HUES6 (cell line): ENCODE measurements at regions not wholly inside any gene's neighbourhood (a gene's known extent, or its start where the extent isn't known, plus 50 kb on each side); places are given as distances from the start of the nearest gene placed in this dataset.

Source experiments
- H3K27ac ChIP-seq: 2 replicates; pipeline ENCODE4 v1.7.0; 2013; ENCODE audit warnings: low read depth, mild to moderate bottlenecking, low read length, inconsistent platforms
- H3K27me3 ChIP-seq: 2 replicates; pipeline ENCODE4 v1.6.1; 2013; ENCODE audit warnings: low read length; ENCODE audit not compliant: control insufficient read depth, insufficient read depth
- H3K36me3 ChIP-seq: 2 replicates; pipeline ENCODE4 v1.6.1; 2013; ENCODE audit warnings: low read length; ENCODE audit not compliant: control insufficient read depth, insufficient read depth
- H3K4me1 ChIP-seq: 2 replicates; pipeline ENCODE4 v1.6.1; 2013; ENCODE audit warnings: low read length; ENCODE audit not compliant: control insufficient read depth, insufficient read depth
- H3K4me3 ChIP-seq: 2 replicates; pipeline ENCODE4 v1.5.1; 2013; ENCODE audit warnings: low read depth, low read length
- H3K9ac ChIP-seq: one replicate; pipeline ENCODE4 v1.6.1; 2013; ENCODE audit warnings: mild to moderate bottlenecking, low read length
- H3K9me3 ChIP-seq: 2 replicates; pipeline ENCODE4 v1.6.1; 2013; ENCODE audit warnings: low read depth, low read length; ENCODE audit not compliant: control insufficient read depth, insufficient read depth

GRCh38 chr18:75839041-75839440 lies 411.5 kb upstream of the SMIM21 start:
- Histone ChIP-seq H3K27ac (no peak overlapping the region), H3K36me3 (no peaks in the 10 kb centered on the region), H3K4me1 (no peaks in the 10 kb centered on the region), H3K9me3 (no peaks in the 10 kb centered on the region), H3K27me3 (no peaks in the 10 kb centered on the region), H3K9ac (no peak overlapping the region), H3K4me3 (no peak overlapping the region)

DNA sequence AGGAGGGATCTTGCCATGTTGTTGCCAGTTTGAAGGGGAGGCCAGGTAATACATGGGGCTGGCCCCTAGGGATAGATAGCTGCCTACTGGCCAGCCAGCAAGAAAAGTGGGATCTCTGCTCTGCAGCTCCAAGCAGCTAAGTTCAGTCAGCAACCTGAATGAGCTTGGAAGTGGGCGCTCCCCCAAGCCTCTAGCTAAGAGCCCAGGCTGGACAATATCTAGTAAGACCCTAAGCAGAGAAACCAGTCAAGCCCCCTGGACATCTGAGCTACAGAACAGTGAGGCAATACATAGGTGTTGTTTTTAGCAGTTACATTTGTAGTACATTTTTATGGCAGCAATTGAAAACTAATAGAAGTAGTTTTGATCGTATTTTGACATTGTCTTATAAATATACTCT lies 409.8 kb upstream of the SMIM21 start:
- no peaks in the 10 kb centered on the region for H3K4me1 ChIP-seq
- H3K4me3 ChIP-seq: no peak overlapping the region
- no peaks in the 10 kb centered on the region for H3K27me3 ChIP-seq

GRCh38 chr18:75836516-75836915 lies 409.0 kb upstream of the SMIM21 start:
- Histone ChIP-seq H3K9ac (no peak overlapping the region), H3K27me3 (no peaks in the 10 kb centered on the region), H3K4me3 (no peak overlapping the region), H3K4me1 (no peaks in the 10 kb centered on the region), H3K9me3 (peaks cover 5% of the 10 kb centered on the region), H3K36me3 (no peaks in the 10 kb centered on the region), H3K27ac (no peak overlapping the region)

More for the DNA sequence above, 409.8 kb upstream of the SMIM21 start:
- no peak overlapping the region for H3K9ac ChIP-seq
- no peaks in the 10 kb centered on the region for H3K36me3 ChIP-seq
- no peak overlapping the region for H3K27ac ChIP-seq
- peaks cover 5% of the 10 kb centered on the region for H3K9me3 ChIP-seq

DNA sequence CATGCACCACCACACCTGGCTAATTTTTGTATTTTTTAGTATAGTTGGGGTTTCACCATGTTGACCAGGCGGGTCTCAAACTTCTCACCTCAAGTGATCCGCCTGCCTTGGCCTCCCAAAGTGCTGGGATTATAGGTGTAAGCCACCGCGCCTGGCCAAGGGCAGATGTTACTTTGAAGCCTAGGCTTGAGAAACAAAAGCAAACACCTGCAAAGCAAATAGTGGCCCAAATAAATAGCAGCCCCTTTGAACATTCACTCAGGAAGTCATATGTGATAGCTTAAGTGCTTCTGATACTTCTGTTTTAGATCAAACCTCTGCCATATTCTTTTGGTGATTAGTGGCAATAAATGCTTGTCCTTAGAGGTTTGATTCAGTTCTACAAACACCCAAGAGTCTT lies 404.5 kb upstream of the SMIM21 start:
- Histone ChIP-seq H3K4me3 (no peak overlapping the region), H3K9me3 (peaks cover 5% of the 10 kb centered on the region), H3K36me3 (no peaks in the 10 kb centered on the region), H3K9ac (no peak overlapping the region), H3K27ac (no peak overlapping the region), H3K4me1 (peaks cover 11% of the 10 kb centered on the region), H3K27me3 (no peaks in the 10 kb centered on the region)

DNA sequence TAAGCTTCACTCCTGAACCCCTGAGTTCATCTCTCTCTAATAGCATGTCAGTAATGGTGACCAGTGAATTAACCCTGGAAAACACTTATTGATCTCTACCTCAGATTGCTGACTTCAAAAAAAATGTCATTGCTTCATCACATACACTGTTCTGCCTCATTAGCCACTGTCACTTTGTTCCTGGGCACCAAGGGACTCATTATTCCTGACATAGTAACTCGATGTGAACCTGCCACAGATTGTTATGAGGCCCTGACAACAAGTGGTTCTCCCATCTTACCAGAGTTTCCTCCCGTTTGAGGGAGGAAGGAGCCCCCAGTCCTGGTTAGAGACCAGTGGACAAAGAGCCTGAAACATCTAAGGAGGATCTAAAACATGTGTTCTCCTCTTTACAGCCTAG lies 403.3 kb upstream of the SMIM21 start:
- peaks cover 11% of the 10 kb centered on the region for H3K4me1 ChIP-seq

DNA sequence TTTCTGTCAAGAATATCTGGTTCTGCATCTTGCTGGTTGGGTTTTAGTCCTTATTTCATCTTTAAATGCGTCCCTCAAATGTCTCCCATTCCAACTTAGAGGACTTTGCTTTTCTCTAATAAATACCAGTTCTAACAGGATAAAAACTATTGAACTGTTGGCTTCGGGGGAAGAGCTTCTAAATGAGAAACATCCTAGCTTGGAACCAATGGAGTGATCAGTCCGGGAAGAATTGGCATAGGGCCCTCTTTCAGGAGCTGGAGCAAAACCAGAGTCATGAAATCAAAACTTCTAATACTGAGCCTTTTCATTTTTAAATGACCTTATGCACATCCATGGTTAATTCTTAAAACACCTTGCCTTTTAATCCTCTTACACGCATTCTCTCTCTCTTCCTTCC lies 401.6 kb upstream of the SMIM21 start:
- H3K9me3 ChIP-seq: peaks cover 5% of the 10 kb centered on the region
- no peak overlapping the region for H3K9ac ChIP-seq
- peaks cover 11% of the 10 kb centered on the region for H3K4me1 ChIP-seq
- H3K27ac ChIP-seq: no peak overlapping the region
- no peaks in the 10 kb centered on the region for H3K36me3 ChIP-seq
- H3K27me3 ChIP-seq: no peaks in the 10 kb centered on the region
- H3K4me3 ChIP-seq: no peak overlapping the region

More for the DNA sequence above, 403.3 kb upstream of the SMIM21 start:
- Histone ChIP-seq H3K9ac (no peak overlapping the region), H3K36me3 (no peaks in the 10 kb centered on the region), H3K9me3 (peaks cover 5% of the 10 kb centered on the region), H3K27me3 (no peaks in the 10 kb centered on the region), H3K27ac (no peak overlapping the region), H3K4me3 (no peak overlapping the region)

GRCh38 chr18:75828379-75828778 lies 400.9 kb upstream of the SMIM21 start:
- no peak overlapping the region for H3K27ac ChIP-seq
- H3K36me3 ChIP-seq: no peaks in the 10 kb centered on the region
- peaks cover 11% of the 10 kb centered on the region for H3K4me1 ChIP-seq
- H3K4me3 ChIP-seq: no peak overlapping the region
- no peak overlapping the region for H3K9ac ChIP-seq
- peaks cover 5% of the 10 kb centered on the region for H3K9me3 ChIP-seq
- no peaks in the 10 kb centered on the region for H3K27me3 ChIP-seq

- H3K27me3 ChIP-seq: no peaks in the 10 kb centered on the region
- no peak overlapping the region for H3K4me3 ChIP-seq
- peaks cover 11% of the 10 kb centered on the region for H3K4me1 ChIP-seq
- H3K36me3 ChIP-seq: no peaks in the 10 kb centered on the region
- no peaks in the 10 kb centered on the region for H3K9me3 ChIP-seq
- H3K27ac ChIP-seq: no peak overlapping the region
- H3K9ac ChIP-seq: no peak overlapping the region
Measured at GRCh38 chr18:75827751-75828287, 400.3 kb upstream of the SMIM21 start.

DNA sequence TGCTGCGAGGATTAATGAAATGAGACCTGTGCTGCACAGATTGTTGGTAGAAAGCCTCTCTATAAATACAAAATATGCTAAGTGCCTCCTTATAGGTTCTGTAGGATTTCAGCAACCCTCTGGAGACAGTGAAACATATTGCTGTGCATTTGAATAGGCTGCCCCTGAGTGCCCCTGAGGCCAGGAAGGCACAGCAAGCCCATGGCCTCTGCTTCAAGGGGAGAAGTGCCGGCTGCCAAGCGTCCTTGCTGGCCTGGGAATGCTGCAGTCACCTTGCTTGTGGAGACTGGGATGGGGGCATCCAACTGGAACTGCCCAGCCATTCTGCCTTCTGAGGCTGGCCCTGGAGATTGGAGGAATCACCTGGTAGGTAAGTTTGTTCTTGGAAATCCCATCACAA lies 397.2 kb upstream of the SMIM21 start:
- no peaks in the 10 kb centered on the region for H3K36me3 ChIP-seq
- H3K27me3 ChIP-seq: no peaks in the 10 kb centered on the region
- H3K27ac ChIP-seq: no peak overlapping the region
- H3K4me1 ChIP-seq: peaks cover 11% of the 10 kb centered on the region
- no peak overlapping the region for H3K9ac ChIP-seq
- H3K9me3 ChIP-seq: no peaks in the 10 kb centered on the region
- no peak overlapping the region for H3K4me3 ChIP-seq

DNA sequence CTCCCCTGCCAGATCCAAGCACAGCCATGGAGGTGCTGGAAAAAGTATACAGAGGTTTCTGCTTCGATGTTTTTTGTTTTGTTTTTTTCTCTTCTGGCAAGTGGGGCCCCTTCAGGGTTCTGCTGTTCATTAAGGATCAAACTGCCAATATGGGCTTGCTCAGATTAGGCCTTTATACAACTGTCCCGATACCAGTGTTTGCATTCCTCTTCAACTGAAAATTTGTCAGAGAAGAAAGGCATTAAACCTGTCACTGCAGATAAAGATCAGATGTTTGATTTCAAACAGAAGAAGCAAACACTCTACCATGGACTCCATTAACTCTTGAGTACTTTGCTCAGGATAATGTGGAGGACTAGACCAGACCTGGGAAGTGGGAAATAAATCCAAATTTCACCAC lies 396.0 kb upstream of the SMIM21 start:
- no peaks in the 10 kb centered on the region for H3K27me3 ChIP-seq
- H3K9ac ChIP-seq: no peak overlapping the region
- H3K36me3 ChIP-seq: no peaks in the 10 kb centered on the region
- no peaks in the 10 kb centered on the region for H3K9me3 ChIP-seq
- H3K27ac ChIP-seq: no peak overlapping the region
- H3K4me3 ChIP-seq: no peak overlapping the region
- H3K4me1 ChIP-seq: peaks cover 9% of the 10 kb centered on the region

DNA sequence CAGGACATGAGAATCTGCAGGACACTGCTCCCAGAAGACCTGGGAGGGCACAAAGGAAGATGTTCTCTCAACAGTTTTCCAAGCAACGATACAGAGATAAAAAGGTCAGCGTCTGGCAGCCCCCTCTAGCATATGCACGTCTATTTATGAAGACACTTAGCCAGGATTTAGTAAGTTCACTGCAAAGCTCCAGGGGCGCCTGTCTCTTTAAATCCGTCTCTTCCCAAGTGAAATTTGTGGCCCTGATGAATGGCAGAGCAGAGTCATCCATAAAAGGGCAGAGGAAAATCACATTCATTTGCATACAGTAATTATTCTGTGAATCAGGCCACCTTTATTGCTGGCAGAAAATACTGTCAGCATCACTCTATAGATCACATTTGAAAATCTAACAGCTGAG lies 390.9 kb upstream of the SMIM21 start:
- H3K9me3 ChIP-seq: no peaks in the 10 kb centered on the region
- H3K4me3 ChIP-seq: no peak overlapping the region
- no peak overlapping the region for H3K27ac ChIP-seq
- no peaks in the 10 kb centered on the region for H3K4me1 ChIP-seq
- H3K9ac ChIP-seq: no peak overlapping the region
- no peaks in the 10 kb centered on the region for H3K27me3 ChIP-seq
- H3K36me3 ChIP-seq: no peaks in the 10 kb centered on the region

- no peaks in the 10 kb centered on the region for H3K27me3 ChIP-seq
- no peak overlapping the region for H3K4me3 ChIP-seq
- H3K9me3 ChIP-seq: no peaks in the 10 kb centered on the region
- H3K9ac ChIP-seq: no peak overlapping the region
- no peaks in the 10 kb centered on the region for H3K36me3 ChIP-seq
- H3K4me1 ChIP-seq: no peaks in the 10 kb centered on the region
- H3K27ac ChIP-seq: no peak overlapping the region
Measured at GRCh38 chr18:75815767-75816166, 388.3 kb upstream of the SMIM21 start.
